KBM-7 (cell line): ENCODE measurements at regions not wholly inside any gene's neighbourhood (a gene's known extent, or its start where the extent isn't known, plus 50 kb on each side); places are given as distances from the start of the nearest gene placed in this dataset.

Experiments
- DNase-seq: peaks from one replicate; pipeline ENCODE4 v3.0.0-alpha.2; 2015
- in situ Hi-C: fragments of 300-500 bp; cut with MboI; formaldehyde crosslinking; loops from 2 replicates; pipeline ENCODE4 v1.14.3; 2020; ENCODE audit warnings: low sequenced_read_pairs, low pct_unique_long_range_greater_than_20kb, mixed read lengths

DNA sequence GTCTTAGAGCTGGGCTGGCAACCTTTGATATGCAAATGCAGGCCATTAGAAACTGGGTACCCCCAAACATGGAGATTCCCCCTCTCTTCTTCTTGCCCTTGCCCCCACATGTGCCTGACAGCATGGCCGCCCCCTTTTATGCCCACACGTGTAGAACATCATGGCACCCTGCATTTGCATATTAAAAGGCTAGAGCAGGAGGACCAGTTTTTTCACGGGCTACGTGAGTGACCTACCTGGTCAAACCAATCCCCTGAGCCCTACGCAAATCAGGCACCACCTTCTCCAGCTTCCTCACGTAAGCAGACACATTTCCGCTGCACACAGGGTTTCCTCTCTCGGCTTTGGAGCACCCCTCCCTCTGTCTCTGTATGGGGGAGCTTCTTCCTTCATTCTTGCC is 110.9 kb upstream of the COPS8 start:
- no peak for DNase-seq
- in situ Hi-C loops: no loop called here

DNA sequence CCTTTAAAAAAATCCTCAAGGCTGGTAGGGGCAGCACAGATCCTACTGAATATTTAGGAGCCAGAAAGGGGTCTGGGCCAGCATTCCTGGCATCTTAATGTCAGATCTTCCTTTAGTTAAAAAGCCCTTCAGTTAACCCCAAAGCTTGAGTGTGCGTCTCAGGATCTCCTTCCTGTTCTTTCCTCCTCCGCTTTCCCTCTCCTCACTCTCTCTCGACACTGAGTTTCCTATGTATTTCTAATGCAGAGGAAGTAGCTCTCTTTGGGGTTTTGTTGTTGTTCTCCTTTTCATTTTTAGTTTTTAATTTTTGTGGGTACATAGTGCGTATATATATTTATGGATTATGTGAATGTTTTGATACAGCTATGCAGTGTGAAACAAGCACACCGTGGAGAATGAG is 109.9 kb upstream of the COPS8 start:
- DNase-seq: no peak
- in situ Hi-C loops: no loop called here

DNA sequence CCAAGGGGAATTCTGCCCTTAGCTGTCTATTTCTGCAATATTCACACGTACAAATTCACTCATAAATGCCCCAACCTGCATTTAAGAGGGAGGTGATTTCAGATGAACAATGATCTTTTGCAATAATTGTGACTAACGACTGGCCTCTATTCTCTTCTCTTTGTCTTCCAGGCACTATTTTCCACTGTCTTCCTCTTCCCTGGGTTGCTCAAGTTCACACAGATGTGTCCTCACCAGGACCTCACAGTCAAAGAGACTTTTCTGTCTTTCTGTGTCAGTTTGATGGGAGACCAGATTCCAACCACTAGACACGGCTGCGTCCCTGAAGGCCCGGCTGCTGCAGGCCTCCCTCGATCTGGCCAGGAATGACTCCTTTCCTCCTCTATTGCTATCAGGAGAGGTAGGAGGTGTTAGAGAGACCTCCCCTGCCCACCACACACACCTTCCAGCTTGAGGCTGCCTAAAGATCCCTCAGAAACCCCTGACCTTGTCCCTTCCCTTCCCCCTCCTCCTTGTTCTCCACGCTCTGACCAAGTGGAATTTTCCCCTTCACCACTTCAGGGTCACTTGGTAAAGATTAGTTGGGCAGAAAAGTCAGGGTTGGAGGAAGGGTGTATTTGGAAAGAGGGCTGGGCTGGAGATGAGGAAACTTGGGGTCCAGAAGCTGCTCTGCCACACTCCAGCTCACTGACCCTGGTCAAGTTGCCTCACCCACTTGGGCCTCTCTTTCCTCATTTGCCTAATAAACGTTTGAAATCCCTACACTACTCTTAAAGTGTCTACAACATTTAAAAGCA is 109.2 kb upstream of the COPS8 start:
- in situ Hi-C loops: no loop called here

DNA sequence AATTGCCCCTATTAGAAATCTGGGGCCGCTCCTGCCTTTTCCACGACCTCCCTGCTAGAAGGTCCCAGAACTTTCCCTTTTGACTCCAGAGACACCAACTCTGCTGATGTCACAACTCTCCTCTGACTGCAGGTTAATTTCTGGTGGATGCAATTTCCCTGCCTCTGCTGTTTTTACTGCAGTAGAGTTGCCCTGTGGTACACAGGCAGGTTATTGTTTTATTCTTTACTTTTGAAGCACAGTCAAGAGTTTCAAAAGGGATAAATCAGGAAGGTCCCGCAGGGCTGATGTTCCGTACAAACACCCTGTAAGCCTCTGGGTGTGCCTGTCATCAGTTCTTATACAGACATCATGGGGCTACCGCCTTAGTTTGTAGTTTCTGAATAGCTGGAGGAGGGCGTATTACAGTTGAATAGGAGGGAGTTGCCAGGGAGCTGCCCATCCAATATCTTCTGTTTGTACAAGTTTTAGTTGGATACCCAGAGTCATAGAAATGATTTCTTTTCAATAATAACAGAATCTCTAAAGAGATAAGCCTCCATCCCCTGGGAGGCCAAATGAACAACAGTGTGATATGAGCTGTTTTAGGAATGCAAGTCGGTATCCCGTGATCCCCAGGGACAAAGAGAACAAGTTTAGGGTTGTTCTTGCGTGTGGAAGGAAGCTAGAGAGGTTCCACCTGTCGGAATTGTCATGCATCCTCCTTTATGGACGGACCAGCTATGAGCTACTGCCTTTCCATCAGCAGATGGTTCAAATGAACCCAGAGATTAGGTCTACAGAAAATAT is 108.4 kb upstream of the COPS8 start:
- in situ Hi-C loops: no loop called here

More for the DNA sequence above, 109.2 kb upstream of the COPS8 start:
- no peak for DNase-seq

DNA sequence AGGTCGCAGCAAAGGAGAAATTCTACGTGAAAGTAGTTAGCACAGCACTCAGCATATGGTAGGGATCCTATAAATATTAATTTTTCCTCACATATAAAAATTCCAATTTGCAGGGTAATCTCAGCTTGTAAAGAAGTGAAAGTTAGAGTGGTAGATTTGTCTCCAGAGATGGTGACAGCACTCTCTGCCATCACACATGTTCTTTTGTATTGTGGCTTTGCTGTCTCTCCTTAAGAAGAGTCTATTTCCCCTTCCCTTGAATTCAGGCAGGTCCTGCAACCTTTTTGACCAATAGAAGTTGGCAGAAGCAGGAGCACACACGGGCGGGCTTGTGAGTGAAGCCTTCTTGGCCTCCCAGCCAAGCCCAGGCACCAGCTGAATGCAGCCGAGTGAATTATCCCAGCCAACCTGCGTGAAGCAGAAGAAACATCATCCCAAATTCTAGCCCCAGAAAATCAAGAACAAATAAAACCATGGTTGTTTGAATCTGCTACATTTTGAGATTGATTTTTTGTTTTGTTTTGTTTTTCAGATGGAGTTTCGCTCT is 107.8 kb upstream of the COPS8 start:
- in situ Hi-C loops: no loop called here
- no peak for DNase-seq

More for the DNA sequence above, 108.4 kb upstream of the COPS8 start:
- DNase-seq: no peak

DNA sequence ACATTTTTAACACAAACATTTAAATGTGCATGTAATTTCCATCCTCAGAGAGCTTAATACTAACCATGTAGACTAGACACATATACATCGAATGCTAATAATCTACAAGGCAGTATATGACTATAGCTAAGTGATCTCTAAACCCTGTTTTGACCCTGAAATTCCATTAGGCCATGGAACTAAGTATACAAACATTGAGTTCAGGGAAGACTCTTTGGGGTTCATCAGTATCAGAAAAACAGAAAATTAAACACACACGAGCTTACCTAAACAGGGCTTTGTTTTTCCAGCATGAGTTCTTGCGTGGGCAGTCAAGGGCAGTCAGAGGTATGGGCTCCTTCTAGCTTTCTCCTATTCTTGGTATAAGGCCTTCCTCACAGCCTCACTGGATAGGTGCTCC is 106.0 kb upstream of the COPS8 start:
- in situ Hi-C loops: no loop called here
- no peak for DNase-seq

DNA sequence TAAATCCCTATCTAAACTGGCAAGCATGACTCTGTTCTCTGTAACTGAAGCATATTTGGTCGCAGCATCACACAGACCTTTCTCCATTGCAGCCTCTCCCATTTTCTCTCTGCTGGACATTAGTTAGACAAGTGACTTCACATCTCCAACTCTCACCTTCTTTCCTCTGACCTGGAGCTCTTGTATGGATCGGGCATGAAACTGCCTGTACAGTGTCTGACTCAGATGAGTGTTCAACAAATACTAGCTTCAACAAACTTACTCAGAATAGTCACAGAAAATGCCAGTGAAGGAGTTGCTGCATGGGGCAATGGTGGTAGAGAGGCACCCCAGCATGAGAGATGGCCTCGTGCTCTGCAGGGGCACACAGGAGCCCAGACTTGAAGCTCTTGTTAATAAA is 104.7 kb upstream of the COPS8 start:
- in situ Hi-C loops: no loop called here
- no peak for DNase-seq

DNA sequence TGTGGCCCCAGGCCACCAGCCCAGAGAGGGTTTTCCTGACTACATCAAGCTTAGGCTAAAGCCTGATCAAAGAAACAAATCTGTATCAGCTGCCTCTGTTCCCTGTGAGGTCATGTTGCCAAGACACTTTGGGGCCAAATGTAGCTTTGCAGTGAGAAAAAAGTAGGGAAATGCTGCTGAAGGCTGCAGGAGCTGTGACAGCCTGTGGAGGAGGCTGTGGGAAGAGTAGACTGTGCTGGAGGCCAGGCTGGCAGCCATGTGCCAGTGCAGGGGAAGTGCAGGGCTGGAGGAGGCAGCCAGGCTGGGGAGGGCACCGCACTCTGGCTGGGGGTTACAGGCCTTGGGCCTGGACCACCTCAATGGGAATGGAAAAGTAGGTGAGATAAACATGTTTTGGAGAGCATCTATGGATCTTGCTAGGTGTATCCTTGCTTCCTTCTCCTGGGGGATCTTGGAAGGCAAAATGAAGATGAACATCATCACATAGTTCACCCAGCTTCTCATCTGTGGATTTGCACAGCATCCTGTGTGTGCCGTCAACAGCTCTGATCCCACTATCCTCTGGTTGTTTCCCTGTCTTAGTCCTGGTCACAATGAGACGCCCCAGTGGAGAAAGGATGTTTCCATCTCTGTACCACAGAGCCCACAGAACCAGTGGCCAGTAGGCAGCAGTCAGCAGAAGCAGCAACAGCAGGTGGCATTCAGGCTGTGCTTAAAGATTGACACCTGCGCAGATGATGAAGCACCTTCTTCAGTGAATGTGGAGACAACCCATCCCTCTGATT is 103.8 kb upstream of the COPS8 start:
- no peak for DNase-seq
- in situ Hi-C loops: no loop called here

DNA sequence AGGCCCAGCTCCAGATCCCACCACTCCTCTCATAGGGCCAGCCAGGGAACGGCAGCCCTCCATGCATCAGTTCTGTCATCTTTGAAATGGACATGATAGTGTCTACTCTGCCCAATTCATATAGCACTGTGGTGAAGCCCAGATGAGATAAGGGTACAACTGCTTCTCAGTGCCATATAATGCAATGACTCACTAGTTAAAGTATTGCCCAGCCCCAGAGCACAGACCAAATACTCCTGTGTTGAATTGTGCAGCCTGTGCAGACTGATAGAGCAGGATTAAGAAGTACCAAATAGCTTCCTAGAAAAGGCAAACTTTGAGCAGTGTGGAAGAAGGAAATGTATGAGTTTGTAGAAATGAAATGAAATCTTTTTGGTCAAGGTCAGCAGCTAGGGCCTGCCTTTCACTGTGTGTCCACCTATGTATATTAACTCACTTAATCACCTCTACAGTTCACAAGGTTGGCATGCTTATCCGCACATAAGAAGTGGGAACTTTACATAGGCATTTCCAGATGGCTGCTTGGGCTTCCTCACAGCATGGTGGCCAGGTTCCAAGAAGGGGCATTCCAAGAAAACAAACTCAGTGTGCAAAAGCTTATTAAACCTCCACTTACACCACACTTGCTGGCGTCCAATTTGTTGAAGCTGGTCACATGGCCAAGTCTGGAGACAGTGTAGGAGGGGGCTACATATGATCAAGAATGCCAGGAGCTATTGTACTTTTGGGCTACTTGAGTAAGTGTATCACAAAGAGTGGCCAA is 102.8 kb upstream of the COPS8 start:
- no peak for DNase-seq
- in situ Hi-C loops: no loop called here

DNA sequence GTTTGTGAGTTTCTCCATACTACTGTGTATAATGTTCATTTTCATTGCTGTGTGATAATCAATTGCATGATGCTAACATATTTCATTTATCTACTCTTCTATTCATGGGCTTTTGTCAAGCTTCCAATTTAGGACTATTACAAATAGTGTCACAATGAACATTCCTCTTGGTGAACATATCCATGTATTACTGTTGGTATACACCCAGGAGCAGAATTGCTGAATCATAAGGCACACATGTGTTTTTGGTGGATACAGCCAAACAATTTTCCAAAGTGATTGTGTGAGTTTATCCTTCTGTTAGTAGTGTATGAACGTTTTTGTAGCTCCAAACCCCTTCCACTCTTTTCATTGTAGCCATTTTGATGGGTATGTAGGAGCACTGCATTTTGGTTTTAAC is 101.6 kb upstream of the COPS8 start:
- in situ Hi-C loops: no loop called here
- DNase-seq: no peak

DNA sequence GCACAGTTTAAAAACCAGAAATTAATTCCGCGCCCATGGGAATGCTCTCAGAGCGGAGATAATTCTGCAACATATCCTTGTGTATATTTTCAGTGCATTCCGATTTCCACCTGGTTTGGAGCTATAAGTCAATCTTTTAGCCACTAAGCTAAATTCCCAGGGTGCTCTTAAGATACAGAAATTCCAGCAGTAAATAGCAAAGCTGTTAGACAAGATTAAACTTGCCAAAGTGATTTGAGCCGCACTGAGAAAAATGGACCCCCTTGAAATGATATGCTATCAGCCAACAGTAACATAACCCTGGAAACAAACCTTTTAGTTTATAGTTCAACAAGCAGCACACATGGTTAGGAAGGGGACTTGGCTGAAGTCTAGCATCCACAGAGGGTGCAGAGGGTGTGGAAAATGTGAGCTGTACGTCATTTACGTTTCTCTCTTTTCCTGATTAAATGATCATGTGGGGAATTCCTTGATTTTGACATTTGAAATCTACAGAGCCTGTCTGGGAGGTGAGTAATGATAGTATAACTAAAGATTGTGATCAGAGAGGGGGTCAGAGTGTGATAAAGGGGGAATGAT is 99.8 kb upstream of the COPS8 start:
- no peak for DNase-seq
- in situ Hi-C loops: no loop called here

DNA sequence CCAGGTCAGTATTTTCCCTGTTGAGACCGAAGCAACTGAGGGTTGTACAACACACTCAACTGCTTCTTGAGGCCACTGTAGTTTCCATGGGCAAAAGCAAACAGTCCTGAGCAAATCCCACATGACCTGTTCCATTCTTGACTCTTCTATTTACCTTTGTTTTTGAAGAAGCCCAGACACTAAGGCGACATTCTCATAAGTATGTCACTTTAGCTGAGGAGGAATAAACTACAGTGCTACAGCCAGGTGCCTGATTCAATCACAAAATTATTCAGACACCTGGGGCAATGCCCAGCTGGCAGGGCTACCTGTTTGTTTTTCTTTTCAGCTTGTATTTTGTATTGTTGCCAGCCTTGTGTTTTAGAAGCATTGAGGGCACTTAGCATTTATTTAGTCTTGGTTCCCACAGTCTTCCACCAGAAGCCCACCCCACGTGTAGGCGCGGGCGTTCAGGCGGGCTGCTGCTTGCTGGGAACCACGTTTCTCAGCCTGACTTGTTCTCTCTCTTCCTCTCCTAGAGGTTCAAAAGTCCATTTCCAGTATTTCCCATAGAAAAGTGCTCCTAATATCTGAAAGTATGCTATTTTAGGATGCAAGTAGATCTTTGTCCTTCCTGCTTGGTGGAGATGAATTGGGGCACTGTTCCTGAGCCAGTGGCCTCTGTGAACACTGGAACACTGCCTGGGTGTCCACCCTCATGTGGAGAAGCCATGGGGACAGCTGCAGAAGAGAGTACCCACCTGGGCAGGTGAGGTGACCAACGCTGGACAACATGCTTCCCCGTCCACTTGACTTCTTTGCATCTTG is 99.0 kb upstream of the COPS8 start:
- in situ Hi-C loops: no loop called here
- no peak for DNase-seq

DNA sequence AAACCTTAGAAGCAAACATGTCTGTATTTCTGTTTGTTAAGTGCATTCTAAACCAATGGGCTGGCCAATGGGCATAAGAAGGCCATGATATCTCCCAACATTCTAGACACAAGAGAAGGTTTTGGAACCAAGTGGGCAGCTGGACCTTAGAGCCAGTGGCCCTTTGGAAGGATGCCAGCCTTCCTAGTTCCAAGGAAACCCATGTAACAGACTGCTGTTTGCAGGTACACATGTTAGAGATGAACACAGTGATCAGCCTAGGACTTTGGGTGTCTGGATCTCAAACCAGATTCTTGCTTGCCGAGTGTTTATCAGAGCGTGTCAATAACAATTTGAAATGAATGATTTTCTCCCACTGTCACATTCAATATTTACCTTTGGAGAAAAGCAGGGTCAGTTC is 97.5 kb upstream of the COPS8 start:
- in situ Hi-C loops: no loop called here
- DNase-seq: no peak

DNA sequence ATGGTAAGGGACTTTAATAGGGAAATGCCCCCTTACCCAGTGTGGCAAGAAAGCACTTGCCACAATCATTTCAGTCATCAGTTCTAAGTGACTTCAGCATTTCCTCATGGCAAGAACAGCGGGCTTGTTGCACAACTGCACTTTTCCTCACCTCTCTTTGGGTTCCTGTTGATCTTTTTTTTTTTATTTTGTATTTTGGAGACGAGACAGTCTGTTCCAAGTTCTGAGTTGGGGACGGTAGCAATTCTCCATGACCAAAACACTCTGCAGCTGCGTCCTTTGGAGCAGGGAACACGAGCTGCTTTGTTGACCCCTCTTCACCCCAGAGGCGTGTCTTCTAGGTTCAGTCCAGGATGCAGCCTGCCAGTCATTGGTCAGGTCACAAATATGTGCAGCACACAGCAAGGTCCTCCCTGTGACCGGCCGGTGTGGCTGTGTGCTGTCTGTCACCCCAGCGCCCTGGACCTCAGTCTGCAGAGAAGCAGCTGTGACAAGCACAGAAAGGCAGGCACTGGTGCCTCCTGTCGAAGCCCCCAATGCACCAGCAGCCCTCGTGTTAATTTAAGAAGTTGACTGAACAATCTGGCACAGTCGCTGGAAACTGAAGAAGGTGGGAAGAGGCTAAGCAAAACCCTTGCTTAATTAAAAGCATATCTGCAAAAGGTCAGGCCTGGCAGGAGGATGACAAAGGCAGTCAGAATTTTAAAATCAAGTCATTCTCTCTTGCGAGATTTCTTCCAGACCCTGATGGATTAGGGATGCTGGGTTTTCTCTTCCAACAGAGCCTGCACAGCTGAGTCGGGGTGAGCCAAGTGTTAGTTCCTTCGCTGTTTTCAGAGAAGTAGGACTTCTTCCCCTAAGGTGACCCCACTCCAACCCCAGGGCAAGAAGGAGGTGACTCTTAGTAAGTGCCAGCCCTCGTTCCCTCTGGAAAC is 96.7 kb upstream of the COPS8 start:
- no peak for DNase-seq
- in situ Hi-C loops: no loop called here

DNA sequence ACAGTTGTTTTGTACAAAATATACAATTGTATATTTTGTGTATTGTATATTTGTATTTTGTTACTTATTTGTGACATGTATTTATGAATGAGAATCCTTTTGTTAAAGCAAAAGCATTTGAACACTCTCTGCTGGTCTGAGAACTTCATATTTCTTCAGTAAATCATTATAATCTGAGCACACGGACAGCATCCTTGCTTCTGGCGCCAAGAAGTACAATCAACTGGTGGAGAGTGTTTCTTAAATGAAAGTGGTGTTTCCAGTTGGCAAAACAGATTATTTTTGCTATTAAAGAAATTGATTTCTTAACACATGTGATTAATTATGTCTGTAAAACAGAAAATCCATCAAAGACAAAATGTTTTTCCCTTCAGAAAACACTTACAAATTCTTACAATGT is 95.1 kb upstream of the COPS8 start:
- no peak for DNase-seq
- in situ Hi-C loops: no loop called here

DNA sequence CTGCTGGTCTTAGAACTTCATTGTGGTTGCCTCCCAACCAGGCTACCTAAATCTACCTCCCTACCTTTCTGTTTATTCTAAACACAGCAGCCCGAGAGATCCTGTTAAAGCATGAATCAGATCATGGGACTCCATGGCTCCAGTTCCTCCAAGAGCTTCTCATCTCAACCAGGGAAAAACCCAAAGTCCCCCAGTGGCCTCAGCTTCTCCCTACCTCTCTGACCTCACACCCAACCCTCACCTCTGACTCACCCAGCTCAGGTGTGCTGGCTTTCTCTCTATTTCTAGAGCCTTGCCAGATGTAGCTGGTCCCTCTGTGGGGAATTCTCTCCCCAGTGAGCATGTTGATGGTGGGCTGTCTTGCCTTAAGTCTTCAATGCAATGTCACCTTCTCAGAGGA is 93.8 kb upstream of the COPS8 start:
- in situ Hi-C loops: no loop called here
- no peak for DNase-seq

DNA sequence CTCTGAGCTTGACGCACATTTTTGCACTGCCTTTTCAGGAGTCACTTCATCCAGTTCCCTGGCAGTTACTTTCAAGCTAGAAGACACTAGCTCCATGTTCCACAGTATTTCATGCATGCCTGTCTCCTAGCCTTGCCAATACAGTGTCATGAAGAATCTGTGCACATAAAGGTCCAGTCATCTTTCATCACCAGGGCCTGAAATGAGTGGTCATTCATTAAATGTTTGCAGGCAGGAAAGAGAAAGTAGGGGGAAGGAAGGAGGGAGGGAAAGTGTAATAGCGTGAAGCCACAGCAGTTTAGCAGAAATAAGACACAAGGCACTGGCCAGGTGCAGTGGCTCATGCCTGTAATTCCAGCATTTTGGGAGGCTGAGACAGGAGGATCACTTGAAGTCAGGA is 92.4 kb upstream of the COPS8 start:
- in situ Hi-C loops: no loop called here
- no peak for DNase-seq
